ENCODE measurements at regions not wholly inside any gene's neighbourhood (a gene's known extent, or its start where the extent isn't known, plus 50 kb on each side); places are given as distances from the start of the nearest gene placed in this dataset.

DNA sequence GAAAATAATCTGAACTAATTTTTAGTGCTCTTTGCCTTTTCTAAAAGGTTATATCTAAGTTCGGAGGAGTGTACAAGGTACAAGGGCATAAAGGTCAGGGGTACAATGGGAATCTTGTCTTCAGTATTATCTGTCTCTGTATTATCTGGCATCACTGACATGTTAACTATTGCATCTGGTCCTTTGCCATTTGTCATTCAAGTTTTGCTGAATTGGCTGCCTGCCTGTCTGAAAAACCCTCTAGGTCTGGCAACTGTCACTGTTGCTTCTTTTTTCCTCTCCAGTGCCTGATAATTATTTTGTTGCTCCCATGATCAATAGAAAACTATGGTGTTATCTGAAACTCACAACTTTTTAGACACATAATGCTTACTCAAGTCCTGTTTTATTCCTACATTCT is 112.5 kb upstream of the STK26 start:
- intact Hi-C loops (cut with DNase I; ENCODE audit: low total_unique reads), result no loop called here
- TF ChIP-seq, protein P1, sequence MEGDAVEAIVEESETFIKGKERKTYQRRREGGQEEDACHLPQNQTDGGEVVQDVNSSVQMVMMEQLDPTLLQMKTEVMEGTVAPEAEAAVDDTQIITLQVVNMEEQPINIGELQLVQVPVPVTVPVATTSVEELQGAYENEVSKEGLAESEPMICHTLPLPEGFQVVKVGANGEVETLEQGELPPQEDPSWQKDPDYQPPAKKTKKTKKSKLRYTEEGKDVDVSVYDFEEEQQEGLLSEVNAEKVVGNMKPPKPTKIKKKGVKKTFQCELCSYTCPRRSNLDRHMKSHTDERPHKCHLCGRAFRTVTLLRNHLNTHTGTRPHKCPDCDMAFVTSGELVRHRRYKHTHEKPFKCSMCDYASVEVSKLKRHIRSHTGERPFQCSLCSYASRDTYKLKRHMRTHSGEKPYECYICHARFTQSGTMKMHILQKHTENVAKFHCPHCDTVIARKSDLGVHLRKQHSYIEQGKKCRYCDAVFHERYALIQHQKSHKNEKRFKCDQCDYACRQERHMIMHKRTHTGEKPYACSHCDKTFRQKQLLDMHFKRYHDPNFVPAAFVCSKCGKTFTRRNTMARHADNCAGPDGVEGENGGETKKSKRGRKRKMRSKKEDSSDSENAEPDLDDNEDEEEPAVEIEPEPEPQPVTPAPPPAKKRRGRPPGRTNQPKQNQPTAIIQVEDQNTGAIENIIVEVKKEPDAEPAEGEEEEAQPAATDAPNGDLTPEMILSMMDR (IDR thresholded peaks at IDR 0.05), result no peak
- no peak for TF ChIP-seq POLR2A (IDR thresholded peaks at IDR 0.05)

DNA sequence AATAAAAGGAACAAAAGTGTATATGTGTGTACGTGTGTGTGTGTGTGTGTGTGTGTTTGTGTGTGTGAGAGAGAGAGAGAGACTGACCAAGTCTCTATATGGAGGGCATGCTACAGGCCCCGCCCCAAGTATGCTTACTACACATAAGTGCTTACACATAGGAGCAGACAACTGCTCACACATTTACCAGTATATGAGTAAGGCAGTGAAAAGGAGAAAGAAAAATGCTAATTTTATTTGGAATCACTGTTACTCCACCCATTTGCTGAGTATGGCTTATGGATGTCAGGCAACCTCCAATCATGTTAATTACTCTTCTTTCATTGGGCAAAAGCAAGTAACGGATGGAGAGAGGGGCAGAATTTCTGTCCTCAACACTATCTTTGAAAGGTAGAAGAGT is 107.6 kb upstream of the STK26 start:
- WGBS, 2 donors, result 79 to 92% methylated on average over 3 of the region's 3 CpGs
- intact Hi-C loops (cut with DNase I; ENCODE audit: low total_unique reads), result no loop called here
- DNase-seq (ENCODE audit: low spot score in 2 of 2), result no peak
- no peak overlapping the region for H3K4me3 ChIP-seq (ENCODE audit: low read depth, poor library complexity, severe bottlenecking)
- TF ChIP-seq, protein P1 (IDR thresholded peaks at IDR 0.05), result no peak
- no peak for TF ChIP-seq POLR2A (IDR thresholded peaks at IDR 0.05)

More for the DNA sequence above, 112.5 kb upstream of the STK26 start:
- H3K4me3 ChIP-seq (ENCODE audit: low read depth, poor library complexity, severe bottlenecking), result no peak overlapping the region
- DNase-seq (ENCODE audit: low spot score in 2 of 2), result no peak
- WGBS, 2 donors, result 40 to 59% methylated on average over 1 of the region's 1 CpG

DNA sequence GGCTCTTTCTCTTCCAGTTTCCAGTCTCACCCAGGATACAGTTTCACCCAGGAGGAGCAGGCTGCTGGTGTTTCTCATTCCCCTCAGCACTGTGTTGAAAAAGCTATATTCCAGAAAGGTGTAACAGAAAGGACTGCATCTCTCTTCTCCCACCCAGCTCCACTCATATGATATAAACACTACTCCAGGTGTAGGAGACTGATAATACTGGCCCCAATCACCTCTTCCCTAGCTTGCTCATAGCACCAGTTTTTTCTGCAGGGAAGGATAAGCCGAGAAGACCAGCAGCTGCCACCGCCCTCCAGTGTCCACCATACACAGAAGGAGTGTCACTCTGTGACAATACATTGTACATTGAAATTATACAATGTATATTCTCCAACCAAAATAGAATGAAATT is 105.5 kb upstream of the STK26 start:
- intact Hi-C loops (cut with DNase I; ENCODE audit: low total_unique reads), result no loop called here
- DNase-seq (ENCODE audit: low spot score in 2 of 2), result no peak
- WGBS, 2 donors, result 79 to 89% methylated on average over 2 of the region's 2 CpGs
- no peak overlapping the region for H3K4me3 ChIP-seq (ENCODE audit: low read depth, poor library complexity, severe bottlenecking)
- TF ChIP-seq, protein P1 (IDR thresholded peaks at IDR 0.05), result no peak
- no peak for TF ChIP-seq POLR2A (IDR thresholded peaks at IDR 0.05)

DNA sequence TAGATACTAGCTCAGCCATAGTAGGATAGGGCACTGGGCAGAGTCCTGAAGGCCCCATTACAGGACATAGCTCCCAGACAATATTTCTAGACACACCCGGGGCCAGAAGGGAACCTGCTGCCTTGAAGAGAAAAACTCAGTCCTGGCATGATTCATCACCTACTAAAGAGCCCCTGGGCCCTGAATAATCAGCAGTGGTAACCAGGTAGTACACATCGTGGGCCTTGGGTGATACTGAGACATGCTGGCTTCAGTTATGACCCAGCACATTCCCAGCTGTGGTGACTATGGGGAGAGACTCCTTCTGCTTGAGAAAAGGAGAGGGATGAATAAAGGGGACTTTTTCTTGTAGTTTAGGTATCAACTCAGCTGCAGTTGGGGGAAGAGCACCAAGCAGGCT is 104.3 kb upstream of the STK26 start:
- intact Hi-C loops (cut with DNase I; ENCODE audit: low total_unique reads), result no loop called here
- H3K4me3 ChIP-seq (ENCODE audit: low read depth, poor library complexity, severe bottlenecking), result no peak overlapping the region
- no peak for DNase-seq (ENCODE audit: low spot score in 2 of 2)
- TF ChIP-seq POLR2A (IDR thresholded peaks at IDR 0.05), result no peak
- TF ChIP-seq, protein P1 (IDR thresholded peaks at IDR 0.05), result no peak
- 45 to 83% methylated on average over 2 of the region's 2 CpGs for WGBS, 2 donors

DNA sequence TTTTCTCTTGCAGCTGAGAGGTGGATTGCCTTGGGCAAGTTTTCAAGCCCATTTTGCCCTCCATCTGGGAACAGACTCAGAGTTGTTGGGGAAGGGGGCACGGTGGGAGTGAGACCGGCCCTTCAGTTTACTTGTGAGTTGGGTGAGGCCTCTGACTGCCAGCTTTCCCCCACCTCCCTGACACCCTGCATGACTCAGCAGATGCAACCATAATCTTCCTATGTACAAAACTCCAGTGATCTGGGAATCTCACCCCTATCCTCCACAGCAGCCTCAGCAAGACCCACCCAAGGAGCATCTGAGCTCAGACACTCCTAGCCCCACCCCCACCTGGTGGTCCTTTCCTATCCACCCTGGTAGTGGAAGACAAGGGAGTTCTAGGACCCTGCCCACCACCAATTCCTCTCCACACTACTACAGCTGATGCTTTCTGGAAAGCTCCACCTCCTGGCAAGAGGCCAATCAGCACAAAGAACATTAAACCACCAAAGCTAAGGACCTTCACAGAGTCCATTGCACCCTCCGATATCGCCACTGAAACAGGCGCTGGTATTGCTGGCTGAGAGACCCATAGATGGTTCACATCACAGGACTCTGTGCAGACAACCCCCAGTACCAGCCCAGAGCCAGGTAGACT is 99.4 kb upstream of the STK26 start:
- WGBS, 2 donors, result 90 to 100% methylated on average over 3 to 5 of the region's 5 CpGs
- DNase-seq (ENCODE audit: low spot score in 2 of 2), result no peak
- TF ChIP-seq, protein P1 (IDR thresholded peaks at IDR 0.05), result no peak
- no peak for TF ChIP-seq POLR2A (IDR thresholded peaks at IDR 0.05)
- H3K4me3 ChIP-seq (ENCODE audit: low read depth, poor library complexity, severe bottlenecking), result no peak overlapping the region
- intact Hi-C loops (cut with DNase I; ENCODE audit: low total_unique reads), result no loop called here

DNA sequence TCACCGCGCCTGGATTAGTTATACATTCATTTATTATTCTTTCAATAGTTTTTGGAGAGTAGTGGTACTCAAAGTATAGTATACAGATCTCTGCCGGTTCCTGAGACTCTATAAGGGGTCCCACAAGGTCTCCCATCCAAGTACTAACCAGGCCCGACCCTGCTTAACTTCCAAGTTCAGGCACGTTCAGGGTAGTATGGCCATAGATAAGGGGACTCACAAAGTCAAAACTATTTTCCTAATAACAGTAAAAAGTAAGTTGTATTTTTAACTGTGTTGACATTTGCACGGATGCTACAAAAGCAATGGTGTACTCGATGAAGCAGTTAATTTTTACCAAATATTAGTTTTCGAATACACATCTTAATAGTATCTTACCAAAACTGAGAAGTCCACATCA is 84.4 kb upstream of the STK26 start:
- WGBS, 2 donors, result 73 to 95% methylated on average over 8 of the region's 8 CpGs
- no peak for DNase-seq (ENCODE audit: low spot score in 2 of 2)
- no peak overlapping the region for H3K4me3 ChIP-seq (ENCODE audit: low read depth, poor library complexity, severe bottlenecking)
- no peak for TF ChIP-seq POLR2A (IDR thresholded peaks at IDR 0.05)
- TF ChIP-seq, protein P1 (IDR thresholded peaks at IDR 0.05), result no peak
- intact Hi-C loops (cut with DNase I; ENCODE audit: low total_unique reads), result no loop called here
